ENCODE measurements at regions not wholly inside any gene's neighbourhood (a gene's known extent, or its start where the extent isn't known, plus 50 kb on each side); places are given as distances from the start of the nearest gene placed in this dataset.

GRCh38 chr5:19352120-19352519 lies 635.9 kb downstream of the CDH18 start:
- in situ Hi-C loops (cut with HindIII; ENCODE audit: low pct_unique_long_range_greater_than_20kb, low sequenced_read_pairs), result no loop called here
- DNase-seq (ENCODE audit: low read depth), result no peak

- DNase-seq (ENCODE audit: low read depth), result no peak
- in situ Hi-C loops (cut with HindIII; ENCODE audit: low pct_unique_long_range_greater_than_20kb, low sequenced_read_pairs), result no loop called here
Observed at GRCh38 chr5:19369048-19369447, 619.0 kb downstream of the CDH18 start.

DNA sequence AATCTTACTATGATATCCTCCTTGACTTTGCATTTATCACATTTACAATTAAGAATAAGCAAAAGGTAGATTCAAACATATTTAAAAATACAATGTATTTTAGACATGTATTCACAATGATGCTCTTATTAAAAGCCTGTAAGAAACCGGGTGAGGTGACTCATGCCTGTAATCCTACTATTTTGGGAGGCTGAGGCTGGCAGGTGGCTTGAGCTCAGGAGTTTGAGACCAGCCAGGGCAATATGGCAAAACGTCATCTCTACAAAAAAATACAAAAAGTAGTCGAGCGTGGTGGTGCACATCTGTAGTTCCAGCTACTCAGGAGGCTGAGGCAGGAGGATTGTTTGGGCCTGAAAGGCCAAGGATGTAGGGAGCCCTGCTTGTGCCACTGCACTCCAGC lies 618.4 kb downstream of the CDH18 start:
- in situ Hi-C loops (cut with HindIII; ENCODE audit: low pct_unique_long_range_greater_than_20kb, low sequenced_read_pairs), result no loop called here

GRCh38 chr5:19370655-19371386 lies 617.2 kb downstream of the CDH18 start:
- in situ Hi-C loops (cut with HindIII; ENCODE audit: low pct_unique_long_range_greater_than_20kb, low sequenced_read_pairs), result no loop called here
- no peak for DNase-seq (ENCODE audit: low read depth)

More for the DNA sequence above, 618.4 kb downstream of the CDH18 start:
- no peak for DNase-seq (ENCODE audit: low read depth)

GRCh38 chr5:19388391-19388790 lies 599.6 kb downstream of the CDH18 start:
- no peak for DNase-seq (ENCODE audit: low read depth)
- in situ Hi-C loops (cut with HindIII; ENCODE audit: low pct_unique_long_range_greater_than_20kb, low sequenced_read_pairs), result no loop called here

DNA sequence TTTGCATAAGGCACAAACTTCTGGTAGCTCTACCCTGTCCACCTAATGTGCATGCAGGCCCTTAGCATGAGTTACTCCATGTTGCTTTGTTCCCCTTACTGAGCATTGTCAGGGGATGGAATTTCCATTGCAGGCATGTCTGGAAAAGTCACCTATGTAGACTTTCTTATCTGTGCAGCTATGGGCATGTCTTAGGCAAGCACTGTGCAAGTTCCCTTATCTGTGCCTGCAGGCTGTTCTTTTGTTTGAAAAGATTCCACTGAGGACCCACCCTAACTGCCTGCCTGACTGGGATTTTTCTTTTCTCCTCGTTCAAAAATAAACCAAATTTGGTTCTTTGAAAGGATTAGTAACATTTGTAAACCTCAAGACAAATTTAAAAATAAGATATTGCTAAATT lies 587.0 kb downstream of the CDH18 start:
- in situ Hi-C loops (cut with HindIII; ENCODE audit: low pct_unique_long_range_greater_than_20kb, low sequenced_read_pairs), result no loop called here
- DNase-seq (ENCODE audit: low read depth), result no peak

- in situ Hi-C loops (cut with HindIII; ENCODE audit: low pct_unique_long_range_greater_than_20kb, low sequenced_read_pairs), result no loop called here
- no peak for DNase-seq (ENCODE audit: low read depth)
Observed at GRCh38 chr5:19406576-19407365, 581.2 kb downstream of the CDH18 start.

DNA sequence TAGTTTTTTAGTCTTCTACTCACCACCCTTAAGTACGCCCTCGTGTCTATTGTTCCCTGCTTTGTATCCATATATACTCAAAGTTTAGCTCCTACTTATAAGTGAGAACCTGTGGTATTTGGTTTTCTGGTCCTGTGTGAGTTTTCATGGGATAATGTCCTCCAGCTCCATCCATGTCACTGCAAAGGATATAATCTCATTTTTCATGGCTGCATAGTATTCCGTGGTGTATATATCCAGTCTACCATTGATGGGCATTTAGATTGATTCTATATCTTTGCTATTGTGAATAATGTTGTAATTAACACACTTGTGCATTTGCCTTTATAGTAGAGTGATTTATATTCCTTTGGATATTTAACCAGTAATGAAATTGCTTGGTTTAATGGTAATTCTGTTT lies 579.9 kb downstream of the CDH18 start:
- DNase-seq (ENCODE audit: low read depth), result no peak
- in situ Hi-C loops (cut with HindIII; ENCODE audit: low pct_unique_long_range_greater_than_20kb, low sequenced_read_pairs), result no loop called here

- in situ Hi-C loops (cut with HindIII; ENCODE audit: low pct_unique_long_range_greater_than_20kb, low sequenced_read_pairs), result no loop called here
- no peak for DNase-seq (ENCODE audit: low read depth)
Observed at GRCh38 chr5:19411936-19412335, 576.1 kb downstream of the CDH18 start.

All from Caki2 (cell line).